M059J (cell line): ENCODE measurements at regions not wholly inside any gene's neighbourhood (a gene's known extent, or its start where the extent isn't known, plus 50 kb on each side); places are given as distances from the start of the nearest gene placed in this dataset.
"Not testable (repeated sequence)": the region's sequence is repeated elsewhere in the genome, so short reads cannot be mapped to it uniquely, and the experiment has no call there.

ENCODE experiments used
- DNase-seq: peaks from one replicate; pipeline ENCODE4 v3.0.0-alpha.2; 2012; ENCODE audit warnings: low read depth

- DNase-seq: not testable (repeated sequence)
Observed at GRCh38 chr19:23984911-23985310, 70.2 kb downstream of the ZNF726 start.

DNA sequence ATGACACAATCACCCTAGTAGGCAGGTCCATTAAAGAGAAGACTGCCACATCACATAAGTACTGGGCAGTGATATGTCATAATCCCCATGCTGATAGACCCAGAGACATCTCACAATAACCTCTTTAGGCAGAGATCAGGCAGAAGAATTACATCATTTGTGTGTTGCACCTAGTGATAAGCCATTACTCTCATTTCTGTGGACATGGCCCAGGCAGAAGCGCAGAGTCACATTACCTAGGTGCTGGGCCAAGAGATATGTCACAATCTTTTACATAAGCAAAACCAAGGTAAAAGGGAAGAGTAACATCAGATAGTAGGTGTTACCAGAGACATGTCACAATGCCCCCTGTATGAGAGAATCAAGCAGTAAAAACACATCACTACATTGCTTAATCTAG, 71.9 kb downstream of the ZNF726 start:
- DNase-seq: no peak

DNA sequence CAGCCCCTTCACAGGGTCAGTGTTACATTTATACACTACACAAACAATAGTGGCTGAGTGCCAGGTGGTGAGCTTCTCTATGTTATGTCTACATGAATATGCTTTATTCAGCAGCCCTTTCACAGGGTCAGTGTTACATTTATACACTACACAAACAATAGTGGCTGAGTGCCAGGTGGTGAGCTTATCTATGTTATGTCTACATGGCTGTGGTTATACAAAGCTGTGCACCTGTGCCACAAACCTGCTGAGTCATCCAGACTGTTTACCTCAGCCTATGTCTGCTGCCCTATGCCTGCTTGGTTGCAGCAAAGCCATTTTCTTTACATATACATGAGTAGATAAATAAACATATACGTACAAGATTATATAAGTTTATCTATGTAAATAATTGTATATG, 76.5 kb downstream of the ZNF726 start:
- peak; percentile 72 for DNase-seq

DNA sequence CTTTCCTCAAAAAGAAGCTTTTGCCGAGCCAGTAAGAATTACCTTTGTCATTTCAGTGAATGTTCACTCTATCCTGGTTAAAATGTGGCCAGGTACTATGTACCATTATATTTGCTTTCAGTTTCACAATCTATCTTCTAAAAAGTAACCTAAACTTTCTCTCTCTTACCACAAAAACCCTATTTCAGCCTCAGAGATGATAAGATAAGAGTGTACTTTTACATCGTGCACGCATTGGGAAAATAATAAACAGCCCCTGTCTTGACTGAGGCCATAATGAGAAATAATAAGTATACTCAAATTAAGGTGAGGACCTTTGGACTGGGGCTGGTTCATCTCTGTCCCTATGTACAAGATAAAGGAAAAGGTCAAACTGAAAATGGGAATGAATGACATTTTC, 77.7 kb downstream of the ZNF726 start:
- DNase-seq: no peak

GRCh38 chr19:23993440-23993839, 78.8 kb downstream of the ZNF726 start:
- no peak for DNase-seq

DNA sequence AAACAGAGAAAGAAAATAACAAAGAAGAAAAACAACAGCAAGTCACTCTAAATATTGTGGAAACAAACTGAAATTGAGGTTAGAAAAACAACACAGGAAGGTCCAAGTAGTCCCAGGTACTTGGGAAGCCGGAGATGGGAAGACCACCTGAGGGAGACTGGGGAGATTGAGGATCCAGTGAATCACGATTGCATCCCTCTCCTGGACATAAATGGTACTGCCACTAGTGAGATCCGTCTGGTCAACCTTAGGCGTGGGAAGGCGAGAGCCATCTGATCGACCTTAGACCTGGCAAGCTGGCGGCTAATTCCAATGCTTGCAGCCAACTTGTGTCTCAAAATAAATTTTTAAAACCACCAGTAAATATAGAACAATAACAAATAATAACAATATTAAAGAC, 81.9 kb downstream of the ZNF726 start:
- DNase-seq: no peak

DNA sequence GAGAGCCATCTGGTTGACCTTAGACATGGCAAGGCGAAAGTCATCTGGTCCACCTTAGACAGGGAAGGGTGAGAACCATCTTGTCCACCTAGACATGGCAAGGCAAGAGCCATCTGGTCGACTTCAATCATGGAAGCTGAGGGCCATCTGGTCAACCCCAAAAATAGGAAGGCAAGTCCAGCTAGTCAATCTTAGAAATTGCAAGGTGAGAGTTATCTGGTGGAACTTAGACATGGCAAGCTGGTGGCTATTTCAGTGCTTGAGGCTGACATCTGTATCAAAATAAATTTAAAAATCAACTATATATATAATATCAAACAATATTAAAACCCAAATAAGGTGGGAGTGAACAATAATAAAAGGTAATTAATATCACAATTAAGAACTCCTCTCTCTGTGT, 83.9 kb downstream of the ZNF726 start:
- no peak for DNase-seq

DNA sequence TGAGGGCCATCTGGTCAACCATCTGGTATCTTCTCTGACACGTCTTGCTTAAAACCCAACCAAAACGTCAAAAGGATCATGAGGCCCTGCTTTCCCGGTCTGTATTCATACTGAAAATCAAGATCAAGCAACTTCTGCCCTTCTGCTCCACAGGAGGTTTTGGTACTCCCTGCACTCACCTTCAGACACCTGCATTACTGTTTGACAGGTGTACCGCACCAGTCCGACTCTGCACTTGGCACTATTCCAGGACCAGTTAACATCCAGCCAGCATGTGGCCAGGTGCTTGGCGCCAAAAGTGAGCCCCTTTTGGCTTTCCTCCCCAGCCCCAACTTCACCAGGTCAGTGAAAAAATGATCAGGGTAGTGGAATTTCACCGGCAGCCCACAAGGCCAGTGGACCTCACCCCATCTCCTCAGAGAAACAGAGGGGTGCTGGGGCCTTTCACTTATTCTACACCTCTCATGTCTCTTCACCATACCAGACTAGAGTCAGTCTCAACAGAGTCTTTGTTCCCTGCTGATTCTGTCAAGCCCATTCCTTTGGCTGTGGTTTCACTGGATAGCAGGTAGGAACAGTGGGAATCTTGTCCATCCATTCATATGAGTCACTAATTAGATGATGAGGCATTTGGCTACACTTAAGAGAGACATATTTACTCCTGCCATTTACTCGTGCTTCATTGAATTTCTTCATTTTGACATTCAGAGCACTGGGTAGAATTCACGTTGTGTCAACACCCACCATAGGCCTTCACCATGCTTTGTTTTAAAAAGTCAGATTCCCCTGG, 85.3 kb downstream of the ZNF726 start:
- DNase-seq: peak; percentile 45

DNA sequence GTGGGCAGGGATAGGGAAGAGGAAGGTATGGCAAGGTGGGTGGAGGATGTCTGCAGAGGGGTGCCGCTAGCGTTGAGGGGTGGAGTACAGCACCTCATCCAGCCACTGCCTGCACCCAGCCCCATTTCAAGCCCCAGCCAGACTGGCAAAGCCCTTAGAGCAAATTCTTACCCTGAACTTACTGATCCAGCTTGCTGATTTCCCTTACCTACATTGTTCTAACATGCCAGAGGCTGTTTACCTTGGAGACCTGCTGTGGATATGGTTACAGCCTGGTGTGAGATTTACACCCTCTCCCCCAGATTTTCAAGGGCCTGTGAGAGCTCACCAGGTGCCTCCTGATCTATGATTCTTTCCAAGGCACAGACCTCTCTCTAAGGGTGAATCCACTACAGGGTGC, 86.0 kb downstream of the ZNF726 start:
- DNase-seq: peak; percentile 19

GRCh38 chr19:24002256-24002945, 84.6 kb upstream of the ZNF254 start:
- DNase-seq: no peak

DNA sequence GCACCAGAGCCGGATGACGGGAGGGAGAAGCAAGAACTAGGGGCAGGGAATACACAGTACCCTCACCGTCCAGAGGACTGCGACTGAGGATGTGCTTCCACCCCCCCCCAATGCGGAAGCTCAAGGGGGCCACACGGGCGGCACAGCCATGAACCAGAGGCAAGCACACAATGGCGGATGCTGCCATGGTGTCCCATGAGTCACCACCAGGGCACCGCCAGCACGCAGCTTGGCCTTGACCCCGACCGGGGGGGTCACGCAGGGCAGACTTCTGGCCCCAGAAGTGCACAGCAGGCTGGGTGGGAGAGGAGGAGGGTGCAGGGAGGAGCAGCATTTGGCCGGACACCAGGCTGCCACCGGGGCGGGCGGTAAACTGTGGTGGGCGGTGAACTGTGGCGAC, 83.5 kb upstream of the ZNF254 start:
- no peak for DNase-seq

- DNase-seq: no peak
Observed at GRCh38 chr19:24004166-24004565, 82.8 kb upstream of the ZNF254 start.

DNA sequence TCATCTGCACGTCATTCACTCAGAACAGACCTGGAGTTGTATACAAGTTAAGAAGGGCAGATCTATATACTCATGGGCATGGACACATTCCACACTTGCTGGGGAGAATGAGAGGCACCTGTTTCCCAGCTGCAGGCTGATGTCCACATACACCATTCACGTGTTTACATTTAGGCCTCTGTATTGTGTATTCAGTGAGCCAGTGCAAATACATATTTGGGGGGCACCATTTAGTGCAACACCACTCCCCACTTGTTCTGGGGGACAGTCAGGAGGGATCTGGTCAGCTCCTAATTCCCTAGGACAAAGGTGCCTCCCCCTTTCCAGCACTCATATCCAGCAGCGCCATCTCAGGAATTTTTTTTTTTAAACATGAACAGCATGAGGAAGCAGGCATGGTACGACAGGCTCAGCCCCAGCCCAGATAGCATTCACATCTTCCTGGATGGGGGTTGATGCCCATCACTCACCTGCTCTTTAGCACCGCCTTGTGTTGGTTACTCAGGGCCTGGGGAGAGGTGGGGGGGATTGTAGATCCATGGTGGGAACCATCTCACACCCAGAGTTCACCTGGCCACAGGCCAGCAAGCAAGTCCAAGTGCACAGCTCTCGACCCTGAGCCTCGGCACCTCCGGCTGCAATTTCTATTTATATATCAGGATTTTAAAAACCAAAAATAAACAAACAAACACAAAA, 56.9 kb upstream of the ZNF254 start:
- DNase-seq: no peak

DNA sequence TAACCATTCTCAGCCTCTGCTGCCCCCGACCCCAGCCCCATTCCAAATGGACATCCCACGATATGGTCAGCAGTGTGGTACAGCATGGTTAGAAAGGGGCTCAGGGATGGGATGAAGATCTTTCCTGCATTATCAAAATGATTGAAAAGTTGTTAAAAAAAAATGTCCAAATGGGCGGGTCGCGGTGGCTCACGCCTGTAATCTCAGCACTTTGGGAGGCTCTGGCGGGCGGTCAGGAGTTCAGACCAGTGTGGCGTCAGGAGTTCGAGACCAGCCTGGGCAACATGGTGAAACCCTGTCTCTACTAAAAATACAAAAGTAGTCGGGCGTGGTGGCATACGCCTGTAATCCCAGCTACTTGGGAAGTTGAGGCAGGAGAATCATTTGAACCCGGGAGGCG, 54.3 kb upstream of the ZNF254 start:
- no peak for DNase-seq

GRCh38 chr19:24033301-24033962, 53.6 kb upstream of the ZNF254 start:
- DNase-seq: peak; percentile 95

DNA sequence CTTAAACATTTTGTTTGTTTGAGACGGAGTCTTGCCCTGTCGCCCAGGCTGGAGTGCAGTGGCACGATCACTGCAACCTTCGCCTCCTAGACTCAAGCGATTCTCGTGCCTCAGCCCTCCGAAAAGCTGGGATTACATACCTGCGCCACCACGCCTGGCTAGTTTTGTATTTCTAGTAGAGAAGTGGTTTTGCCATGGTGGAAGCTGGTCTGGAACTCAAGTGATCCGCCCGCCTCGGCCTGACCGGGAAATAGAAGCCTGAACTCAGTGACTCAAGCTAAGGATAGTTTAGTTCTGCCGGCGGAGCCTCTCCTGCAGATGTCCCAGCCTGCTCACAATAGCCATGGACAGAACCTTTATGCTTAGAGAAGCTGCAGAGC, 53.0 kb upstream of the ZNF254 start:
- DNase-seq: peak; percentile 70

DNA sequence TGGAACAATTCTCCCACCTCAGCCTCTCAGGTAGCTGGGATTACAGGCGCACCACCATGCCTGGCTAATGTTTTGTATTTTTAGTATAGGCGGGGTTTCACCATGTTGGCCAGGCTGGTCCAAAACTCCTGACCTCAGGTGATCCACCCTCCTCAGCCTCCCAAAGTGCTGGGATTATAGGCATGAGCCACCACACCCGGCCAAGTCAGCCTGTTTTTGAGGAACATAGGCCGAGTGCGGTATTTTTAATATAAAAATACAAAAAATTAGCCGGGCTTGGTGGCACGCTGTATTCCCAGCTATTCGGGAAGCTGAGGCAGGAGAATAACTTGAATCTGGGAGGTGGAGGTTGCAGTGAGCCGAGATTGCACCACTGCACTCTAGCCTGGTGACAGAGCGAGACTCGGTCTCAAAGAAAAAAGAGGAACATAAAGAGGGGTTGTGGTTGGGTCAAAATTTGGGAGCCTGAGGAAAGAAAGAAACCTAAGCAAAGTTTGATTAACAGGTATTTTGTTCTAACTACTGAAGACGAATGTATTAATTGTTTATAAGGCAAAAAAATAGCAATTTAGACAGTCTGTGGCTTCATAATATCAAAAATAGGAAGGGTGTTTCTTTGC, 51.6 kb upstream of the ZNF254 start:
- not testable (repeated sequence) for DNase-seq
